GM12865 (cell line): ENCODE measurements at regions not wholly inside any gene's neighbourhood (a gene's known extent, or its start where the extent isn't known, plus 50 kb on each side); places are given as distances from the start of the nearest gene placed in this dataset.

Source experiments
- DNase-seq: peaks from one replicate; pipeline ENCODE4 v3.0.0; 2010; ENCODE audit warnings: low read depth
- H3K4me3 ChIP-seq: 2 replicates; pipeline ENCODE4 v1.5.1; 2011; ENCODE audit warnings: mild to moderate bottlenecking, low read depth, low read length, control low read depth
- TF ChIP-seq, protein P1 (sequence below): IDR thresholded peaks from 2 replicates; pipeline ENCODE4 v1.5.1; 2011; ENCODE audit warnings: low read length, control low read depth, low read depth, inconsistent platforms; ENCODE audit not compliant: insufficient read depth; ENCODE audit errors: missing control alignments

GRCh38 chr20:50415516-50416268 is 94.5 kb upstream of the PTPN1 start:
- TF ChIP-seq, protein P1, sequence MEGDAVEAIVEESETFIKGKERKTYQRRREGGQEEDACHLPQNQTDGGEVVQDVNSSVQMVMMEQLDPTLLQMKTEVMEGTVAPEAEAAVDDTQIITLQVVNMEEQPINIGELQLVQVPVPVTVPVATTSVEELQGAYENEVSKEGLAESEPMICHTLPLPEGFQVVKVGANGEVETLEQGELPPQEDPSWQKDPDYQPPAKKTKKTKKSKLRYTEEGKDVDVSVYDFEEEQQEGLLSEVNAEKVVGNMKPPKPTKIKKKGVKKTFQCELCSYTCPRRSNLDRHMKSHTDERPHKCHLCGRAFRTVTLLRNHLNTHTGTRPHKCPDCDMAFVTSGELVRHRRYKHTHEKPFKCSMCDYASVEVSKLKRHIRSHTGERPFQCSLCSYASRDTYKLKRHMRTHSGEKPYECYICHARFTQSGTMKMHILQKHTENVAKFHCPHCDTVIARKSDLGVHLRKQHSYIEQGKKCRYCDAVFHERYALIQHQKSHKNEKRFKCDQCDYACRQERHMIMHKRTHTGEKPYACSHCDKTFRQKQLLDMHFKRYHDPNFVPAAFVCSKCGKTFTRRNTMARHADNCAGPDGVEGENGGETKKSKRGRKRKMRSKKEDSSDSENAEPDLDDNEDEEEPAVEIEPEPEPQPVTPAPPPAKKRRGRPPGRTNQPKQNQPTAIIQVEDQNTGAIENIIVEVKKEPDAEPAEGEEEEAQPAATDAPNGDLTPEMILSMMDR: no peak
- DNase-seq: no peak
- H3K4me3 ChIP-seq: no peak overlapping the region

DNA sequence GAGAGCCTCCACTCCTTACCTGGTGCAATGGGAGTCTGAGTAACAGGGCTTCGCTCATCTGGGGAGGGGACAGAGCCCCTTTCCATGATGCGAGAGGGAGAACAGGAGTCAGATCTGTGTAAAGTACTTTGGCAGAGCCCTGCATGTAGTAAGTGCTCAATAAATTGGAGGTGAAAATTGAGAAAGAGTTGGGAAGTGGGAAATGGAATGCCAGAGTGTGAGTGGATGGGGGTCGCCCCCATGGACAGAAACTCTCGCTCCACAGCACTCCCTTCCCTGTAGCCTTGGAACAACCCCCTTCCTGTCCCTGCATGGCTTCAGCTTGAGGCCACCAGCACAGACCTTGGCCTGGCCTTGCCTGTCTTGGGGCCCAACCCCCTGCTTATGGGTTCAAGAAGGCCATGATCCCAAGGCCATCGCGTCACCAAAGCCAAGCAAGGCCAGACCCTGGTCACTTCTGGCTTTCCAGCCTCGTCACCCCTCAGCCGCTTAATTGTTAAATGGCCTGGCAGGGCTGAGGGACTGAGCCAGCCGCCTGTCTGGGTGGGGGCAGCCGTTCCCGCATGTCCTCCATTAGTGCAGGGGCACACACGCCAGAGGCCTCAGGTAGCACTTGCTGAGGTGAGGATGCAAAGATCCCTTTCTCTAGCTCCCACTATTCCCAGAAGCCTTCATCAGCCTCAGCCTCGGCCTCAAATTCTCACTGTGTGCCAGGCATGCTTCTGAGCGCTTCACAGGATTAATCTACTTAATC is 93.7 kb upstream of the PTPN1 start:
- no peak overlapping the region for H3K4me3 ChIP-seq
- TF ChIP-seq, protein P1: no peak
- no peak for DNase-seq

DNA sequence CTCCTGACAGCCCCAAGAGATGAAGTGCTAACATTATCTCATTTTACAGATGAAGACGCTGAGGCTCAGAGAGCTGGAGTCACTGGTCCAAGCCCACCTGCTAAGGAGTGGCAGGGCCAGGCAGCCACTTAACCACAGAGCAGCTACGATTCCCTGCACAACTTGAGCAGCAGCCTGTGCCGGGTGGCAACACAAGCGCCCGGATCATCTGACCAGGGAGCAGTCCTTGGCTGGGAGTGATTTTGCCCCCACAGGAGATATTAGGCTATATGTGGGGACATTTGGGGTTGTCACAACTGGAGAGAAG is 93.2 kb upstream of the PTPN1 start:
- no peak for DNase-seq
- no peak overlapping the region for H3K4me3 ChIP-seq
- TF ChIP-seq, protein P1: no peak

- DNase-seq: no peak
- no peak overlapping the region for H3K4me3 ChIP-seq
- TF ChIP-seq, protein P1: no peak
Measured at GRCh38 chr20:50417484-50418235, 92.5 kb upstream of the PTPN1 start.

DNA sequence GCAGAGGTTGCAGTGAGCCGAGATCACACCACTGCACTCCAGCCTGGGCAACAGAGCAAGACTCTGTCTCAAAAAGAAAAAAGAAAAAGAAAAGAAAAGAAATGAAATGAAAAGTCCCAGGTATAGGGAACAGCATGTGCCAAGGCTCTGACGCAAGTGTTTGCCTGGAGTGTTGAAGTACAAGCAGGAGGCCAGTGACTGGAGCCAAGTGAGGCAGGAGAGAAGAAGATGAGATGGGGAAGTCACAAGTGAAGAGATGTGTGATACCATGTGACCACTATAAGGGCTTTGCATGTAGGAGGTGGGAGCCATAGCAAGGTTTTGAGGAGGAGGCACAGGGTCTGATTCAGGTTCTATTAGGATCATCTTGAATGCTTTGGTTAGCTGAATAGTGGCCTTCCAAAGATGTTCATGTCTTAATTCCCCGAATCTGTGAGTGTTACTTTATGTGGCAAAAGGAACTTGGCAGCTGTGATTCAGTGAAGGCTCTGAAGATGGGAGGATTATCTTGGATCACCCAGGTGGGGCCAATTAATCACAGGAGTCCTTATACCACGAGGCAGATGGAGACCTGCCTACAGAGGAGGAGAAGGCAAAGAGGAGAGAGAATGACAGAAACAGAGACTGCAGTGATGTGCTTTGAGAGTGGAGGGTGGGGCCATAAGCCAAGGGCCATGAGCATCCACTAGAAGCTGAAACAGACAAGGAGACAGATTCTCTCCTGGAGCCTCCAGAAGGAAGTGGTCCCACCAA is 91.1 kb upstream of the PTPN1 start:
- DNase-seq: no peak
- no peak overlapping the region for H3K4me3 ChIP-seq
- TF ChIP-seq, protein P1: no peak

DNA sequence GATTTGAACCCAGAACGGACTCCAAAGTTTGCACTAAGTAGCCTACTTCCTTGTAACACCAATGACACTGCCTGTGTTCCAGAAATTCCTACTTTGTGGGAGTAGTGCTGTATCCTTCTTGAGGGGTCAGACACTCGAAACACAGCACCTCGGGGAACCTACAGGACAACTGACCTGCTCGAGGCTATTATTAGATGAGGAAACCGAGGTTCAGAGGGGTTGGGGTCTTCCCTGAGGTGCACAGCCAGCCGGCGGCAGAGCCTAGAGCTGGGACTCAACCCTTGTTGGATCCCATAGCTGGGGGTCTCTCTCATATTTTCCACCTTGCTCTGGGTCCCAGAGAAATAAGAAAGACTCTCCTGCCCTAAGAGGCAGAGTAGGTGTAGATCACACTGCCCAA is 89.8 kb upstream of the PTPN1 start:
- DNase-seq: no peak
- TF ChIP-seq, protein P1: no peak
- no peak overlapping the region for H3K4me3 ChIP-seq
